SK-N-SH (cell line): ENCODE measurements at regions not wholly inside any gene's neighbourhood (a gene's known extent, or its start where the extent isn't known, plus 50 kb on each side); places are given as distances from the start of the nearest gene placed in this dataset.
A peak's percentile ranks its signal among the peaks of the same experiment; 100 is the strongest.

Source experiments
- CTCF ChIA-PET: fragments of 300-600, 350-600 bp; formaldehyde crosslinking; extraction: SDS; loops from one replicate; lab custom pipeline; 2021; lab: Yijun Ruan, JAX
- POLR2A ChIA-PET: fragments of 350-600 bp; sonication (Branson Sonifier 250); formaldehyde crosslinking; extraction: SDS; loops from one replicate; lab custom pipeline; 2020; ENCODE audit warnings: antibody characterized with exemption, inconsistent platforms; lab: Yijun Ruan, JAX
- DNase-seq: peaks from one replicate; pipeline ENCODE4 v3.0.0; 2012
- H2AFZ ChIP-seq: fragments of 200-600 bp; sonication (generic); 2 replicates; pipeline ENCODE4 v1.8.1; 2016; ENCODE audit warnings: antibody characterized with exemption, mild to moderate bottlenecking, low read depth
- H3F3A ChIP-seq: fragments of 200-600 bp; sonication (generic); replicated peaks from 2 replicates; pipeline ENCODE3; 2016; ENCODE audit warnings: antibody characterized with exemption, mild to moderate bottlenecking; ENCODE audit not compliant: insufficient read depth
- H3K27ac ChIP-seq, 2 experiments: fragments of 200-500 bp in 1 of 2; fragments of 200-600 bp in 1 of 2; sonication (Bioruptor generic) in 1 of 2; sonication (generic), shearing (Covaris generic) in 1 of 2; 2 replicates each; pipeline versions ENCODE4 v1.5.1 to v1.6.1; 2014 to 2016; ENCODE audit warnings: low read depth in 2 of 2, inconsistent platforms in 1 of 2, low read length in 1 of 2, mild to moderate bottlenecking in 1 of 2, mixed read lengths in 1 of 2
- H3K27me3 ChIP-seq: fragments of 200-600 bp; sonication (generic), shearing (Covaris generic); 2 replicates; pipeline ENCODE4 v1.6.1; 2016; ENCODE audit warnings: mixed run types; ENCODE audit not compliant: insufficient read depth
- H3K36me3 ChIP-seq, 2 experiments: fragments of 200-500 bp in 1 of 2; fragments of 200-600 bp in 1 of 2; sonication (Bioruptor generic) in 1 of 2; sonication (generic) in 1 of 2; replicated peaks in 1 of 2; 2 replicates each; pipeline versions ENCODE3 to v1.5.1; 2014 to 2016; ENCODE audit warnings: low read length in 1 of 2, mild to moderate bottlenecking in 1 of 2; ENCODE audit not compliant: insufficient read depth in 2 of 2, control insufficient read depth in 1 of 2
- H3K4me1 ChIP-seq, 2 experiments: fragments of 200-500 bp in 1 of 2; fragments of 200-600 bp in 1 of 2; sonication (Bioruptor generic) in 1 of 2; sonication (generic), shearing (Covaris generic) in 1 of 2; 2 replicates each; pipeline versions ENCODE4 v1.5.1 to v1.6.1; 2014 to 2016; ENCODE audit warnings: low read depth in 1 of 2, low read length in 1 of 2, mixed run types in 1 of 2; ENCODE audit not compliant: insufficient read depth in 2 of 2, control insufficient read depth in 1 of 2
- H3K4me2 ChIP-seq: fragments of 200-600 bp; sonication (generic), shearing (Covaris generic); 2 replicates; pipeline ENCODE4 v1.6.1; 2017; ENCODE audit warnings: mixed run types
- H3K4me3 ChIP-seq, 2 experiments: fragments of 200-500 bp in 1 of 2; fragments of 200-600 bp in 1 of 2; sonication (Bioruptor generic) in 1 of 2; sonication (generic), shearing (Covaris generic) in 1 of 2; 2 replicates each; pipeline versions ENCODE4 v1.5.1 to v1.8.1; 2014 to 2016; ENCODE audit warnings: low read depth in 2 of 2, inconsistent platforms in 1 of 2, low read length in 1 of 2, mild to moderate bottlenecking in 1 of 2, mixed read lengths in 1 of 2, moderate library complexity in 1 of 2
- H3K79me2 ChIP-seq: fragments of 200-600 bp; sonication (generic); 2 replicates; pipeline ENCODE4 v1.8.1; 2017; ENCODE audit warnings: mild to moderate bottlenecking; ENCODE audit not compliant: insufficient read depth
- H3K9ac ChIP-seq: fragments of 200-600 bp; sonication (generic); 2 replicates; pipeline ENCODE4 v1.6.1; 2017; ENCODE audit warnings: mixed run types
- H3K9me2 ChIP-seq: fragments of 200-600 bp; sonication (generic); 2 replicates; pipeline ENCODE4 v1.6.1; 2017; ENCODE audit warnings: mixed run types
- H3K9me3 ChIP-seq: fragments of 200-600 bp; sonication (generic); 2 replicates; pipeline ENCODE4 v1.6.1; 2017; ENCODE audit warnings: mixed run types, mild to moderate bottlenecking, moderate library complexity
- H4K20me1 ChIP-seq: fragments of 200-600 bp; sonication (generic); 2 replicates; pipeline ENCODE4 v1.6.1; 2017; ENCODE audit warnings: mild to moderate bottlenecking, mixed run types; ENCODE audit not compliant: insufficient read depth
- CHD2 ChIP-seq: fragments of 150-350 bp; IDR thresholded peaks from 2 replicates; pipeline ENCODE4 v1.6.1; 2018; ENCODE audit warnings: low read length; ENCODE audit not compliant: partially characterized antibody
- ELF1 ChIP-seq: IDR thresholded peaks from 2 replicates; pipeline ENCODE4 v1.4.0; 2012
- EP300 ChIP-seq, 2 experiments: IDR thresholded peaks; 2 replicates each; pipeline versions ENCODE4 v1.4.0 to v1.6.1; 2012; ENCODE audit warnings: borderline replicate concordance in 1 of 2, low read depth in 1 of 2, low read length in 1 of 2
- FOSL2 ChIP-seq: IDR thresholded peaks from 2 replicates; pipeline ENCODE4 v1.4.0; 2012; ENCODE audit warnings: low read depth, mild to moderate bottlenecking, moderate library complexity, borderline replicate concordance
- FOXJ3 ChIP-seq: sonication (generic); formaldehyde crosslinking; IDR thresholded peaks from 2 replicates; pipeline ENCODE4 v1.5.1; 2020; ENCODE audit warnings: mild to moderate bottlenecking, missing genetic modification reagents
- FOXM1 ChIP-seq: IDR thresholded peaks from 2 replicates; pipeline ENCODE4 v1.4.0; 2012; ENCODE audit warnings: low read depth, mild to moderate bottlenecking
- GATA2 ChIP-seq: sonication (generic); formaldehyde crosslinking; IDR thresholded peaks from 2 replicates; pipeline ENCODE4 v1.5.0; 2020; ENCODE audit warnings: mild to moderate bottlenecking, missing genetic modification reagents
- JUND ChIP-seq: IDR thresholded peaks from 2 replicates; pipeline ENCODE4 v1.4.0; 2012
- MXI1 ChIP-seq: IDR thresholded peaks from 2 replicates; pipeline ENCODE4 v1.6.1; 2012; ENCODE audit warnings: mild to moderate bottlenecking, low read depth, low read length, improper control_type of control experiment
- NFIC ChIP-seq: IDR thresholded peaks from 2 replicates; pipeline ENCODE4 v1.4.0; 2012; ENCODE audit warnings: borderline replicate concordance
- PBX3 ChIP-seq: IDR thresholded peaks from 2 replicates; pipeline ENCODE4; 2012
- RAD21 ChIP-seq: IDR thresholded peaks from 2 replicates; pipeline ENCODE4 v1.6.1; 2012; ENCODE audit warnings: mild to moderate bottlenecking, low read length
- REST ChIP-seq: IDR thresholded peaks from 2 replicates; pipeline ENCODE4 v1.6.1; 2012; ENCODE audit warnings: mild to moderate bottlenecking, low read depth, low read length, moderate library complexity
- TEAD4 ChIP-seq: IDR thresholded peaks from 2 replicates; pipeline ENCODE4 v1.4.0; 2012; ENCODE audit warnings: mild to moderate bottlenecking, borderline replicate concordance; ENCODE audit not compliant: insufficient read depth
- YY1 ChIP-seq: IDR thresholded peaks from 2 replicates; pipeline ENCODE4 v1.4.0; 2012; ENCODE audit warnings: low read depth, mild to moderate bottlenecking
- WGBS: methylation state at CpG from one replicate; pipeline ENCODE4 v1.1.6; 2017; ENCODE audit warnings: low lambda C conversion rate; 5-methylcytosine and 5-hydroxymethylcytosine counted together

- Histone ChIP-seq H3K9me2 (no peaks in the 10 kb centered on the region), H3K4me1 (peaks cover 20 to 47% of the 10 kb centered on the region in 2 experiments), H3K9ac (no peak overlapping the region), H3K4me2 (no peak overlapping the region), H4K20me1 (no peaks in the 10 kb centered on the region), H3K27ac (peak overlapping the region in 1 of 2 experiments; percentile 4; a peak in 2 of 4 replicates), H3K4me3 (no peak overlapping the region), H2AFZ (peak overlapping the region; percentile 6; the same call in 1 of the 2 replicates), H3F3A (peaks cover 10% of the 10 kb centered on the region), H3K27me3 (no peaks in the 10 kb centered on the region), H3K9me3 (no peaks in the 10 kb centered on the region), H3K79me2 (no peaks in the 10 kb centered on the region), H3K36me3 (no peaks in the 10 kb centered on the region)
- ChIA-PET CTCF (no interaction called here), POLR2A (no interaction called here)
- DNase-seq = no peak
- 81% methylated on average over 4 of the region's 4 CpGs for WGBS
- TF ChIP-seq YY1 (no peak), PBX3 (peak; percentile 10; the same call in 1 of the 2 replicates), ELF1 (no peak), FOXM1 (no peak), JUND (peak; percentile 49), FOXJ3 (no peak), FOSL2 (peak; percentile 50; the same call in 1 of the 2 replicates)
These were observed 266.1 kb upstream of the SIX2 start for GRCh38 chr2:45275242-45275805.

- Histone ChIP-seq H3K27me3 (no peaks in the 10 kb centered on the region), H3K4me1 (peaks cover 25 to 40% of the 10 kb centered on the region in 2 experiments), H2AFZ (no peak overlapping the region), H3K36me3 (no peaks in the 10 kb centered on the region), H3F3A (peaks cover 9% of the 10 kb centered on the region), H3K4me2 (no peak overlapping the region), H3K9me3 (no peaks in the 10 kb centered on the region), H4K20me1 (no peaks in the 10 kb centered on the region), H3K27ac (no peak overlapping the region), H3K79me2 (no peaks in the 10 kb centered on the region), H3K9me2 (no peaks in the 10 kb centered on the region), H3K9ac (no peak overlapping the region), H3K4me3 (no peak overlapping the region)
- WGBS = 86% methylated on average over 8 of the region's 8 CpGs
- no peak for TF ChIP-seq GATA2 (CRISPR knock-in tag)
- ChIA-PET CTCF (interaction anchor here (1.0 to 2.1 kb wide), 3 partner anchors 15 to 293 kb away, joined by 3 to 5 read pairs (median 3); no protein-coding TSS in a partner anchor), POLR2A (no interaction called here)
- DNase-seq = no peak
These were observed 265.1 kb upstream of the SIX2 start for GRCh38 chr2:45274250-45274926.

GRCh38 chr2:45273412-45274249 is 264.4 kb upstream of the SIX2 start:
- Histone ChIP-seq H3K27me3 (no peaks in the 10 kb centered on the region), H3K9ac (no peak overlapping the region), H3F3A (peaks cover 1% of the 10 kb centered on the region), H2AFZ (no peak overlapping the region), H3K4me1 (peaks cover 29 to 36% of the 10 kb centered on the region in 2 experiments), H3K27ac (no peak overlapping the region), H3K4me2 (no peak overlapping the region), H3K4me3 (no peak overlapping the region), H3K9me2 (no peaks in the 10 kb centered on the region), H3K79me2 (no peaks in the 10 kb centered on the region), H3K36me3 (no peaks in the 10 kb centered on the region), H4K20me1 (no peaks in the 10 kb centered on the region), H3K9me3 (no peaks in the 10 kb centered on the region)
- 88% methylated on average over 3 of the region's 3 CpGs for WGBS
- ChIA-PET POLR2A (no interaction called here), CTCF (interaction anchor here (1.0 to 2.1 kb wide), 4 partner anchors 14 to 292 kb away, joined by 3 to 5 read pairs (median 4); no protein-coding TSS in a partner anchor)
- no peak for DNase-seq
- TF ChIP-seq MXI1 (no peak), FOSL2 (no peak), TEAD4 (no peak), ELF1 (no peak), REST (no peak), EP300 (IDR thresholded peaks at IDR 0.05; ENCODE audit: borderline replicate concordance in 1 of 2, low read depth in 1 of 2, low read length in 1 of 2) (no peak), NFIC (no peak), CHD2 (no peak), RAD21 (no peak)
